OCI-LY1 (cell line): ENCODE measurements at regions not wholly inside any gene's neighbourhood (a gene's known extent, or its start where the extent isn't known, plus 50 kb on each side); places are given as distances from the start of the nearest gene placed in this dataset.

Experiments
- H2AFZ ChIP-seq: fragments of 200-600 bp; sonication (generic), shearing (Covaris generic); 2 replicates; pipeline ENCODE4 v1.6.0; 2014; ENCODE audit warnings: antibody characterized with exemption, mild to moderate bottlenecking, low read length
- H3F3A ChIP-seq: fragments of 200-600 bp; sonication (generic), shearing (Covaris generic); 2 replicates; pipeline ENCODE4 v1.6.0; 2014; ENCODE audit warnings: mild to moderate bottlenecking, antibody characterized with exemption, low read length, moderate library complexity; ENCODE audit not compliant: insufficient read depth
- H3K27ac ChIP-seq: fragments of 200-600 bp; sonication (generic); 2 replicates; pipeline ENCODE4 v1.5.1; 2014; ENCODE audit warnings: low read length, mixed run types, mild to moderate bottlenecking, low read depth; ENCODE audit not compliant: poor library complexity, severe bottlenecking
- H3K27me3 ChIP-seq: fragments of 200-600 bp; sonication (generic); 2 replicates; pipeline ENCODE4 v1.6.0; 2014; ENCODE audit warnings: antibody characterized with exemption, mild to moderate bottlenecking, low read length, moderate library complexity; ENCODE audit not compliant: insufficient read depth
- H3K36me3 ChIP-seq: fragments of 200-600 bp; sonication (generic); 2 replicates; pipeline ENCODE4 v1.6.1; 2014; ENCODE audit warnings: mild to moderate bottlenecking, antibody characterized with exemption, low read length, moderate library complexity, mixed read lengths; ENCODE audit not compliant: insufficient read depth
- H3K4me1 ChIP-seq: fragments of 200-600 bp; sonication (generic); 2 replicates; pipeline ENCODE4 v1.5.1; 2014; ENCODE audit warnings: mild to moderate bottlenecking, low read length, moderate library complexity; ENCODE audit not compliant: insufficient read depth, severe bottlenecking
- H3K4me2 ChIP-seq: fragments of 200-600 bp; sonication (generic), shearing (Covaris generic); 2 replicates; pipeline ENCODE4 v1.6.1; 2014; ENCODE audit warnings: low read length
- H3K4me3 ChIP-seq: fragments of 200-600 bp; sonication (generic); 2 replicates; pipeline ENCODE4 v1.5.1; 2014; ENCODE audit warnings: low read length, low read depth, mild to moderate bottlenecking, mixed read lengths; ENCODE audit not compliant: poor library complexity, severe bottlenecking
- H3K79me2 ChIP-seq: fragments of 200-600 bp; shearing (Covaris generic); 2 replicates; pipeline ENCODE4 v1.6.1; 2016; ENCODE audit warnings: mixed run types, low read length, mixed read lengths; ENCODE audit not compliant: insufficient read depth
- H3K9ac ChIP-seq: fragments of 200-600 bp; sonication (generic), shearing (Covaris generic); 2 replicates; pipeline ENCODE4 v1.6.1; 2014; ENCODE audit warnings: mild to moderate bottlenecking, low read length, mixed read lengths
- H3K9me2 ChIP-seq: fragments of 200-600 bp; sonication (generic), shearing (Covaris generic); 2 replicates; pipeline ENCODE4 v1.6.1; 2014; ENCODE audit warnings: low read depth, mild to moderate bottlenecking, low read length, mixed read lengths
- H3K9me3 ChIP-seq: fragments of 200-600 bp; shearing (Covaris generic); 2 replicates; pipeline ENCODE4 v1.6.1; 2014; ENCODE audit warnings: low read length, mixed read lengths
- H4K20me1 ChIP-seq: fragments of 200-600 bp; sonication (generic), shearing (Covaris generic); 2 replicates; pipeline ENCODE4 v1.6.0; 2016; ENCODE audit warnings: mild to moderate bottlenecking, low read length; ENCODE audit not compliant: insufficient read depth
- CTCF ChIP-seq: fragments of 200-600 bp; sonication (generic), shearing (Covaris generic); IDR thresholded peaks from 2 replicates; pipeline ENCODE4 v1.5.1; 2017; ENCODE audit warnings: mild to moderate bottlenecking, antibody characterized with exemption, low read length, moderate library complexity, mixed read lengths
- EZH2 ChIP-seq: fragments of 200-600 bp; sonication (generic), shearing (Covaris generic); IDR thresholded peaks from 2 replicates; pipeline ENCODE4 v1.8.0; 2017; ENCODE audit warnings: borderline replicate concordance, mixed run types, mild to moderate bottlenecking, antibody characterized with exemption, low read length, moderate library complexity, mixed read lengths

GRCh38 chr17:5941258-5941657 lies 128.9 kb upstream of the WSCD1 start:
- Histone ChIP-seq H3K4me2 (no peak overlapping the region), H3K27me3 (no peaks in the 10 kb centered on the region), H2AFZ (no peak overlapping the region), H3K9me3 (no peaks in the 10 kb centered on the region), H3K9me2 (no peaks in the 10 kb centered on the region), H3K4me3 (no peak overlapping the region), H3K27ac (no peak overlapping the region), H3K4me1 (no peaks in the 10 kb centered on the region), H3K9ac (no peak overlapping the region), H4K20me1 (no peaks in the 10 kb centered on the region), H3K79me2 (no peaks in the 10 kb centered on the region), H3K36me3 (no peaks in the 10 kb centered on the region), H3F3A (no peaks in the 10 kb centered on the region)
- TF ChIP-seq EZH2, result no peak
- TF ChIP-seq CTCF, result no peak

- Histone ChIP-seq H3K4me2 (no peak overlapping the region), H2AFZ (no peak overlapping the region), H3K27ac (no peak overlapping the region), H3K9me3 (no peaks in the 10 kb centered on the region), H3K9ac (no peak overlapping the region), H3F3A (no peaks in the 10 kb centered on the region), H3K4me3 (no peak overlapping the region), H3K4me1 (no peaks in the 10 kb centered on the region), H3K27me3 (no peaks in the 10 kb centered on the region), H3K9me2 (no peaks in the 10 kb centered on the region), H4K20me1 (no peaks in the 10 kb centered on the region), H3K36me3 (no peaks in the 10 kb centered on the region), H3K79me2 (no peaks in the 10 kb centered on the region)
- TF ChIP-seq CTCF, result no peak
- TF ChIP-seq EZH2, result no peak
These were observed 127.5 kb upstream of the WSCD1 start for GRCh38 chr17:5942687-5943086.

GRCh38 chr17:5943232-5943631 lies 126.9 kb upstream of the WSCD1 start:
- no peak overlapping the region for H2AFZ ChIP-seq
- H3K4me2 ChIP-seq, result no peak overlapping the region
- H3K9me3 ChIP-seq, result no peaks in the 10 kb centered on the region
- no peak overlapping the region for H3K9ac ChIP-seq
- H3K4me3 ChIP-seq, result no peak overlapping the region
- H3K27me3 ChIP-seq, result no peaks in the 10 kb centered on the region
- no peaks in the 10 kb centered on the region for H3F3A ChIP-seq
- H3K79me2 ChIP-seq, result no peaks in the 10 kb centered on the region
- H3K36me3 ChIP-seq, result no peaks in the 10 kb centered on the region
- no peaks in the 10 kb centered on the region for H3K4me1 ChIP-seq
- no peaks in the 10 kb centered on the region for H4K20me1 ChIP-seq
- no peaks in the 10 kb centered on the region for H3K9me2 ChIP-seq
- no peak overlapping the region for H3K27ac ChIP-seq
- TF ChIP-seq EZH2, result no peak
- no peak for TF ChIP-seq CTCF
